IPS DF 19.7 (cell line): ENCODE measurements at regions not wholly inside any gene's neighbourhood (a gene's known extent, or its start where the extent isn't known, plus 50 kb on each side); places are given as distances from the start of the nearest gene placed in this dataset.
"Not testable (repeated sequence)": the region's sequence is repeated elsewhere in the genome, so short reads cannot be mapped to it uniquely, and the experiment has no call there.

Source experiments
- DNase-seq: peaks from one replicate; pipeline ENCODE4 v3.0.0-alpha.2; 2013; ENCODE audit warnings: low read depth, low spot score

DNA sequence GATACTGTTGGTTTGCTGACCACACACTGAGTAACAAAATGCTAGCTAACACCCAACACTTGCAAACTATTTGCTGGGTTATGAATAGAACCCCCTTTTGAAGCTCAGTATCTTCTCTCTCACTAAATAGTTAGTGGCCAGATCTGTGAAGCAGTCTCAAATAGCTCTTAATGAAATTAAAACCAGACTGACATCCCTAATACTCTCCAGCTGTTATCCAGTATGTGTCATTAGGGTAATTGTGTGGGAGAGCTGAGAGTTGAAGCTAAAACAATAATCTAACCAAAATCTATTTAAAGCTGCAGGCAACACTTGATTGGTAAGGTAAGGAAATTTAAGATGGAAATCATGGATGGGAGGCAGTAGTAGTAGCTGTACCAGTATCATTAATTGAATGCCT lies 110.4 kb upstream of the RORA start:
- DNase-seq = no peak

DNA sequence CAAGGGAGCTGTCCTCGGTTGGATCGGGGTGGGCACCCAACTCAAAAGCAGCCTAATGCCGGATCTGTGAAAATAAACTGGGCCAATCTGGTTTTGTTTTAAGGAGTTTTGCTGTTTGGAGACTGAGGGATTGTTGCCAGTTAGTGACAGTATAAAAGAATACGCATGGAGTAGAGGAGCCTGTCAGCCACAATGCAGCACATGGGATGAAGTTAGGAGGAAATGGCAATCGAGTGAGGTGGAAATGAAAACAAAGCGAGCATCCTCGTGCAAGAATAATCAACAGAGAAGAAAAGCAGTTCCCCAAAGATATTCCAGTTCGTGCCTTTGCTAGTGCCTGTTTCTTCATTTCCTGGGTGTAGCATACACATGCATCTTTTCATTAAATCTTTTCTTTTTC lies 108.4 kb upstream of the RORA start:
- DNase-seq = no peak

DNA sequence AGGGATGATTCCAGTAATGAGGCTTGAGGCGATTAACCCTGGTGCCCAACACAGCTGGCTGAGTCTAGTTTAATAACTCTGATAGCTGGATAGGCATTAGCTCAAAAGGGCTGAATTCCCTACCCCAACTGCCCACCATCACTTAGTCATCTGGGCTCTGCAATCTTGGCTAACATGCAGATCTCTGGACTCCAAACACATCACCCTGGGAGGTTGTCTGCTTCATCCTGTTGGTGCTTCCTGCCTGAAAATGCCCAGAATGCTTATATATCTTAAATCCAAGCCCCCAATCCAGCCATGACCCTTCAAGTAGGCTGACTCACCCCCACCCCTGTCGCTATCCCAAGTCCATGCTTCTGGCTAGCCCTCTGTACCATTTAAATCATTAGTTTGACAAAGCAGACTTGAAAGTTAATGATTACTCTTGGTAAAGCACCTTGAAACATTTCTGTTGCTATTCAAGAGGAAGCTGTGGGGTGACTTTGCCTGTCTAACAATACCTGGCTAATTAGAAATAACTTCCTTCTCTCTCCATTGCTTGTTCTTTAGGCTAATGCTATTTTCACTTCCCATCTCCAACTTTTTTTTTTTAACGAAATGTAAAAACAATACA lies 107.0 kb upstream of the RORA start:
- DNase-seq = no peak

DNA sequence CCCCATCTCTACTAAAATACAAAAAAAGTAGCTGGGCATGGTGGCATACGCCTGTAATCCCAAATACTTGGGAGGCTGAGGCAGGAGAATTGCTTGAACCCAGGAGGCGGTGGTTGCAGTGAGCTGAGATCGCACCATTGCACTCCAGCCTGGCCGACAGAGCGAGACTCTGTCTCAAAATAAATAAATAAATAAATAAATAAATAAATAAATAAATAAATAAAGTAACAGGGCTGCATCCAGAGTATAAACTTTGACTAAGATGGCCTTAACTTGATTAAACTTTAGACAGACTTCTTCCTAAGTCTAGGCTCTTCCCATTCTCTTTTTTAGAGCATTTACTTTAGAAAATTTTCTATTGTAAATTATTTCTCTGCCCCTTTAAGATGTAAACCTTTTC lies 105.6 kb upstream of the RORA start:
- not testable (repeated sequence) for DNase-seq

DNA sequence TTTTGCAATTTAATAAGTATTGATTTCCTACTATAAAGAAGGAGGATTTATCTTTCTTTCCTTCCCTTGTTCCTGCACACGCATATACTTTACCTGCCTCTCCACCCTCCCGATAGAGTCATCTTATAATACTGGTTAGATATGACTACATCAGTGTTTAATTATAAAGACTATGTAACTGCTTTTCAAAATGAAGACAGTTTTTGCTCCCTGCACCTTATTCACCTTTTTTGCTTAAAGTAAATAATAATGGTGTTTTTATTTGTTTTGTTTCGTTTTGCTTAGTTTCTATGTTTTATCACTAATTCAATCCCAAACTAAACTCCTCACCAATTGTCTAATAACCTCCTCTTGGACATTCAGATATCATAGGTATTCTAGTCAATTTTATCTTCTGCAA lies 101.9 kb upstream of the RORA start:
- DNase-seq = no peak

DNA sequence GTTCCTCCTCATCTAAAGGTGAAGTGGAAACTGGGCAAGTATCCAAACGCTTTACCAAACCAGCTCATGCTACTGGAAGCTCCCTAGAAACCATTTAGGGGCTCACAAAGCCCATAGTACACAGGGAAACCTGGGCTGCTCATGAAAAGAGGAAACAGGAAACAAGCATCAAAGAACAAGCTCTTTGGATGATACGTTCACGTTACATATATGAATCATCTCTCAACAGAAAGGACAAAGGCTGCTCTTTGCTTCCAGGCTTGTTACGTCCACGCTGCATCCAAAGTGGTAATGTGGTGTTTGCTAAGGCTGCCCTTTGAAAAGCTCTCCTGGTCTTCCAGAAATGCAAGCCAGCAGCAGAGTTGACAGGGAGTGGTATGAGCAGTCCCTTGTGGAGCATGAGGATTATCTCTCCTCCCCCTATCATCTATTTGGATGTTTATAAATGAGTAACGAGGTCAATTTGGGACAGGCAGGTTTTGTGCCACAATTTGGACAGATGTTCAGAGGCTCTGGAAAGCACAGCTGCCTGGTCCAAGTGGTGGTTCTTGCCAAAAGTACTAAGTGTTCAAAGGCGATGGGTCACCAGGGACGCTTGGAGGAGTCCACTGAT lies 98.0 kb upstream of the RORA start:
- no peak for DNase-seq

DNA sequence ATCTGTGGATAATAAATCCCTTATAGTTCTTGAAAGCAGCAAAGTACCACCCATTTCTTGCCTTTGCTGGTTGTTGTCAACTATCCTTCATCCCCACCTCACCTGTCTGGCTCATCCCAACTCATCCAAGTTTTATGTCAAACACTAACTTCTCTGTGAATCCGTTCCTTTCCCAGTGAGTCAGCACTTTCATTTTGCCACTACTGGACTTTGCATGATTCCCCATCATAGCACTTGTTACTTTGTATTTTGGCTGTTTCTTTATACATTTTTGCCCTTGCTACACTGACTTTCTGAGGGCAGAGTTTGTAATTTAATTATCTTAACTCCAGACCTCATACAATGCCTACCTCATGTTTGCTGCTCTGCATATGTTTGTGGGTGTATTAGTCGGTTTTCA lies 90.8 kb upstream of the RORA start:
- no peak for DNase-seq

DNA sequence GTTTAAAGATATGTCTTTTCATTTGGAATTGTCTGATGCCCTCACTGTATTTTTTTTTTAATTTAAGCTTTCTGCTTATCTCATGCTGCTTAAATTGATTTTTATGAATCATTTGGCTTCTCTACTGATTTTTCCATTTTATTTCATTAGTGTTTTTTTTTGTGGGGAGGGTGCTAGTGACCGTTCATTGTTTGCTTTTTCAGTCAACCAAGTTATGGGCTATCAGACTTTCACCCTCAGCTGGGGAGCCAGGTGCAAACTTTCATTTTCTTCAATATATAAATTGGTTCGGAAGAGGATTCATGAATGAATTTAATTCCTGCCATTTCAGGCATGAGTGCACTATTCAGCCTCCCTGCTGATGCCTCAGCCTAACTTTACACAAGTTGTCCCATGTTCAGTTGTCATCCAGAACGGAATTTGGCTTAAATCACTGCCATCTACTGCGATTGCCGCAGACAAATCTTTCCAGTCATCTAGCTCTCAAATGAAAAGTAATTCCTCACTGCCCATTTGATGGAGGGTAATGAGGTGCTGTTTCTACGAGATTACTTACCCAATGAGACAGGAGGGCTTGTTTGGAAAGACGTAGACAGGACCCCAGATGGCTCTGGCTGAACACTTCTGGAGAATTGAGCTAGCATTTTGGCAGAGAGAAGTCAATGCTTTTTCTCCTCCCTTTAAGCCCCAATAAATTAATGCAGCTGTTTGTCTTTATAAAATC lies 89.9 kb upstream of the RORA start:
- DNase-seq = no peak

DNA sequence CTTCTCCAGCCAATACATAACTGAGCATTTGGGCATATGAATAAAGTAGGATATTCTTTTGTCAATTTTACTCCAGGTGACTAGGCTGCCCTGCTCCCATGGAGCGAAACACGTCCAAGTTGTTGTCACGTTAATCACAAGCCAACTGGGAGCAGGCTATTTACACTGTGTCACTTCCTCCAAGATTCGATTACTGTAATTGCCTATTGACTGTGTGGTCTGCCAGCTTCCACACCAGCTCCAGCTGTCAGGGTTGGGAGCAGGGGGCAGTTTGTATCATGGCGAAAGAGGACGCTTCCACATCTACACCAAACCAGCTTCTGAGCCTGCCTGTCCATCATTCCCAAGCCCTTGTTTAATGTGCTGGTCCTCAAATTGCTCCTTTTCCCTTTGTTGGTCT lies 89.2 kb upstream of the RORA start:
- no peak for DNase-seq

DNA sequence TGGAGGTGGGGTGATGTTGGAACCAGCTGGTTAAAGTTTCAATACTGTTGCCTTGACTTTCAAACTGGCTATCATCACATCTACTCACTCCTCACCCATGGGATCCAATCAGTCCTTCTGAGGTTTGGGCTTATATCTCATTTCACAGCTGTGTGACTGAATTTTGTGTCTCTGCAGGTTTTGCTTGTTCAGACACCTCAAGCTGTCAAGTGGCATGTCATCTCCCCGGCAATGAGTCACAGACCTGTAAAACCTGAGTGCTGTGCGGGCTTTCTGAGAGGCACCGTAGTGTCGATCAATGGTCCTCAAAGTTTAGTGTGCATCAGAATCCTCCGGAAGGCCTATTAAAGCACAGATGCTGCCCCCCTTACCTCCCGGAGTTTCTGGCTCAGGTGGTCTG lies 86.4 kb upstream of the RORA start:
- DNase-seq = no peak

DNA sequence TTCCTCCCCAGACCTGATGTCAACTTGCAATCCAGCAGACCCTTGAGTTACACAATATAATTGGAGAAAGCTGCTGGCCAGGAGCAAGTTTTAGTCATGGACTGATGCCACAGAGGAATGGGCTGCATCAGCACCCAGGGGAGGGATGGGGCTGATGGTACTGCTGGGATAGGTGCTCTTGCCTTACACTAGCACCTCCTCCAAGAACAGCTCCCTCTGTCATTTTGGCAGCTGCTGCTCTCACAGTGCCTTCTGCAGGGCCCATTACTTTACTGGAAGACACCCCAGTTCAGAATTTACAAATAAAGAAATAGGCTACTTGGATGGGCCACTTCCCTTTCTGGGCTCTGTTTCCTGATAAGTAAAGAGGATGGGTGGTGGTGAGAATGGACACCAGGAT lies 85.3 kb upstream of the RORA start:
- no peak for DNase-seq

DNA sequence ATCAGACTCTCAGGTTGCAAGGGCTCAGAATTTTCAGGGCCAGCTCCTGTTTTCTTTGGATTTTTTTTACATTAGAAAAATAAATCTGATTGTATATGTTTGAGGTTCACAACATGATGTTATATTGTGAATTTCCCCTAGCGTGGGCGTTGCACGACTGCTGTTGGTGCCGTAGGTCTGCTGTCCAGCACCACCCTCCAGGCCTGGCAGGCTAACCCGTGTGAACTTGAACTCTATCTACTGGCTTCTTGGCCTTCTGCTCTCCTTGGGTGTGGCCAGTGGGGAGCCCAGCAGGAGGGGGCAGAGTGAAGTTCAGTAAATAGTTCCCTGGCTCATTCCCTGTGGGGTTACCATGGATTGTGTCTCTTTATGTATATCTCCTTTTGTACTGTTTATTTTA lies 80.5 kb upstream of the RORA start:
- no peak for DNase-seq

DNA sequence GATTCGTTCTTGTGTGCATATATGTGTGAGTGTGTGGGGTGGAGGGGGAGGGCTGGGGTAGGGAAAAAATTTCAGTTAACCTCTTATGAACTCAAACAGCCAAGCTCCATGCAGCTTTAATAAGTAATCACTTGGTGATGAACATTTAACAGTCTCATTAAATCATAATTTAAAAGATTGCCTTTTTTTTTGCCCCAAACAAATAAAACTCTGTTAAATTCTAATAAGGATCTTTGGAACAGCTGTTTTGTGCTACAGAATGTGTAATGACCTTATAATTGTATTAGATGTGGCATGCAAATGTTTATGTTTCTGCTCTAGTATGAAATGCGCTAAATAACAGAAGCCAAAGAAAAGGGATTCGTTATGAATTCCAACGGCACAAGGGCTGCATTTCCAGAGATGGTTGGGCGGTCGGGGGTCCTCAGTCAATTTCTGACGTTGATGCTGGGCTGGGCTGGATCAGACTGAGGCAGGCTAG lies 80.0 kb upstream of the RORA start:
- DNase-seq = no peak

DNA sequence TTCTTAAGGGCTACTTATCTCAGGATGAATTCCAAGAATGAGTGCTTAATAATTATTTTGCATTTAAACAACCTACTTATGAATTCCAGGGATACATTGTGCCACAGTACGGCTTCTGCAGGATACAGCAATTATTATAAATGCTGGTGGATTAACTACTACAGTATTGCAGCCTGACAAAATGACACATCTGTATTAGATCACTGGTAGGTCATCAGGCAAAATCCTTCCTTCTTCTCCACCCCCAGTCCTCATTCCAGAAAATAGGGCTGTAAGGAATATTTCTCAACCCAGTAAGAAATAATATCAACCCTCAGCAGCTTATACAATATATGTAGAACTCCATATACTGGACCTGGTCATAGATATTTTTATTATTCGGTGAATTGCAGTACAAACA lies 79.3 kb upstream of the RORA start:
- no peak for DNase-seq

DNA sequence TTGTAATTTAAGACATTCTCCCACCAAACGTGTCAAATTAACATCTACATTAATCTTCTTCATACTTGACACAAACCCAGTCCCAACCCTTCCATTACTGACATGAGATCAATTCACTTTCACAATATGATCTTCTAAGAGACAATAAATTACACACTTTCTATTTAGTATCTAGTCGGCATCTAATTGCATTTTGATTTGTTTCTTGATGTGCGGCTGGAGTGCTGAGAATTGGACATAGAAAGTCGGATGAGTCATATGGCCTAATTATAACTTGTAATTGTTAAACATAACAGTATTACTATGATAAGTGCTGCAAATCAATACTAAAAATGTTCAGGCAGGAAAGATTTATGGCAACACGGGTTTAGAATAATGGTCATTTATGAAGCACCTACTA lies 78.4 kb upstream of the RORA start:
- DNase-seq = no peak

DNA sequence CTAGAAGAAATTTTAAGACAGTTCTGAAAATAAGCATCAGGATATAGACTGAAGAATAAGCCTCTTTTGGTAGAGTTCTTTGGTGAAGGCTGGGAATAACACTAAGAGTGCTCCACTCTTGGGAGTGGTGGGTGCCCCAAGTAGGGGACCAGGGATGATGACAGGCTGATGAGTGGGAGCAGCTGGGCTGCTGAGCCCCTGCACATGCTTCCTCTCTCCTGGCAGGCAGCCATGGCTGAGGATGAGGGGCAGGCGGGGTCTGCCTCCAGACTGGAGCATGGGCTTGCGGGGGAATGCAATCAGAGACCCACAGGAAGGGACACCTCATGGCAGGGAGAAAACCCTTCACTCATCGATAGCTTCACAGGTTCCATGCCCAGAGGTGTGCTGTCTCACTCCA lies 72.6 kb upstream of the RORA start:
- no peak for DNase-seq

DNA sequence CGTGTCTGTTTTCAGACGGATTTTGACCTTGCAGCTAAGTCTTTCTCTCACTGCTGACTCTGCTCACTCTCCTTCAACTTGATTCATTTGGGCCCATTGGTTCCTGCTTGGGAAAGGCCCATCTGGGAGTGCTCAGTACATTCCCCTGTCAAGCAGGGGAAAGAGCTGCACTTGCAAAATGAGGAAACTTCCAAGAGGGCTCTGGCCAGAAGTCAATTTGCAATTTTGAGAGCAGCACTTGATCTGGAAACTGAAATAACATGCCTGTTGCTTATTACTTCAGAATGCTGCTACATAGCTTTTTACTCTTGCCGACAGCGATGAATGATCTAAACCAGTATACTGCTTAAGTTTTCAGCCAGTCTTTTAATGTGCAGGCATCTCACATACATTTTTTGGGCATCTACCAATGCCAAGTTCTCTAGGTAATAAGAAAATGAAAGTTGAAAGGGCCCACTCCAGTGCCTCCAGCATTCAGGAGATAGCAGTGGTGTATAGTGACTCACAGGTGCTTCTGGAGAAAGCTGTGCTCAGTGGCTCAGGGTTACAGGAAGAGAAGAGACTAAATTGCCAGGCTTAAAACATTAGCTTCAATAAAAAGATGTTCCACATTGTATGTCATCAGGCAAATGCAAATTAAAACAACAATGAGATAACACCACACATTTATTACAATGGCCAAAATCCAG lies 70.1 kb upstream of the RORA start:
- DNase-seq = no peak

DNA sequence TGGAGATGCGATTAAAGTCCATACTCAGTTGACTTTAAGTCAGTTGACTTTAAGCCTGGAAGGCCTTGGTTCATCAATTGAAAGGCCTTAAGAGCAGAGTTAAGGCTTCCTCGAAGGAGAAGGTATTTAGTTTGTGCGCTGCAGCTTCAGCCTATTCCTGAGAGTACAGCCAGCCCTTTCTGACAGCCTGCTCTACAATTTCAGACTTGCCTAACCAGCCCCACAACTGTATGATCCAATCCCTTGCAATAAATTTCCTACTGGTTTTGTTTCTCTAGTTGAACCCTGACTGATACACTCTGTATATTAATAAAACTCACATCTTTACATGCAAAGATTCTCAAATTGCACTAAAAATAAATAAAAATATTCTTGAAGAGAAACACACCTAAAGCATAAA lies 66.1 kb upstream of the RORA start:
- DNase-seq = no peak

DNA sequence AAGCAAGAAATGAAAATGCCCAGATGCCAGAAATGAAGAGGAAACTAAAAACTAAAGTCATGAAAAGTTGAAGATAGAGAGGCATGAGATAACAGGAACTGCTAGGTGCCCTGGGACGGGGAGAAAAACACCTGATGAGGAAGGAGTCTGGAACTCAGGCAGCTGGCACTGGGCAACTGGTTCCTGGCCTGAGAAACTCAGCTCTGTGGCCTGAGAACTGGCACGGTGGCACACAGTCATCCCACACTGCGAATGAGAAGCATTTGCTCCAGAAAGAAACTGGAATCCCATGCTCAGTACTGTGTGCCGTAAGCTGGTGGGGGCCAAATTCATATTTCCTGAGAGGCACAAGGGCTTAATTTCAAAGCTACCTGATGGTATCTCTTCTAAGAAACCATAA lies 53.6 kb upstream of the RORA start:
- no peak for DNase-seq

DNA sequence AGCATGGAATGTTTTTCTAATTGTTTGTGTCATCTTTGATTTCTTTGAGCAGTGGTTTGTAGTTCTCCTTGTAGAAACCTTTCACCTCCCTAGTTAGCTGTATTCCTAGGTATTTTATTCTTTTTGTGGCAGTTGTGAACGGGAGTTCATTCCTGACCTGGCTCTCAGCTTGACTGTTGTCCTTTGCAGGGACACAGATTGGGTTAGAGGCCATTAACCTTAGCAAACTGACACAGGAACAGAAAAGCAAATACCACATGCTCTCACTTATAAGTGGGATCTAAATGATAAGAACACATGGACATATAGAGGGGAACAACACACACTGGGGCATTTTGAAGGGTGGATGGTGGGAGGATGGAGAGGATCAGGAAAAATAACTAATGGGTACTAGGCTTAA lies 52.2 kb upstream of the RORA start:
- no peak for DNase-seq
